ENCODE measurements at regions not wholly inside any gene's neighbourhood (a gene's known extent, or its start where the extent isn't known, plus 50 kb on each side); places are given as distances from the start of the nearest gene placed in this dataset.

DNA sequence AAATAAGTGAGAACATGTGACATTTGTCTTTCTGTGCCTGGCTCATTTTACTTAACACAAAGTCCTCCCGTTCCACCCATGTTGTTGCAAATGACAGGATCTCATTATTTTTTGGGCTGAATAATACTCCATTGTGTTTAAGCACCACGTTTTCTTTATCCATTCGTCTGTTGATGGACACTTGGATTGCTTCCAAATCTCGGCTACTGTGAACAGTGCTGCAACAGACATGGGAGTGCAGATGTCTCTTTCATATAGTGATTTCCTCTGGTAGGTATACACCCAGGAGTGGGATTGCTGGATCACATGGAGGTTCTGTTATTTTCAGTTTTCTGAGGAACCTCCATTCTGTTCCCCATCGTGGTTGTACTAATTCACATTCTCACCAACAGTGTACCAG is 264.4 kb upstream of the GALNT17 start:
- TF ChIP-seq, protein P1, sequence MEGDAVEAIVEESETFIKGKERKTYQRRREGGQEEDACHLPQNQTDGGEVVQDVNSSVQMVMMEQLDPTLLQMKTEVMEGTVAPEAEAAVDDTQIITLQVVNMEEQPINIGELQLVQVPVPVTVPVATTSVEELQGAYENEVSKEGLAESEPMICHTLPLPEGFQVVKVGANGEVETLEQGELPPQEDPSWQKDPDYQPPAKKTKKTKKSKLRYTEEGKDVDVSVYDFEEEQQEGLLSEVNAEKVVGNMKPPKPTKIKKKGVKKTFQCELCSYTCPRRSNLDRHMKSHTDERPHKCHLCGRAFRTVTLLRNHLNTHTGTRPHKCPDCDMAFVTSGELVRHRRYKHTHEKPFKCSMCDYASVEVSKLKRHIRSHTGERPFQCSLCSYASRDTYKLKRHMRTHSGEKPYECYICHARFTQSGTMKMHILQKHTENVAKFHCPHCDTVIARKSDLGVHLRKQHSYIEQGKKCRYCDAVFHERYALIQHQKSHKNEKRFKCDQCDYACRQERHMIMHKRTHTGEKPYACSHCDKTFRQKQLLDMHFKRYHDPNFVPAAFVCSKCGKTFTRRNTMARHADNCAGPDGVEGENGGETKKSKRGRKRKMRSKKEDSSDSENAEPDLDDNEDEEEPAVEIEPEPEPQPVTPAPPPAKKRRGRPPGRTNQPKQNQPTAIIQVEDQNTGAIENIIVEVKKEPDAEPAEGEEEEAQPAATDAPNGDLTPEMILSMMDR (IDR thresholded peaks at IDR 0.05), result no peak
- Mint-ChIP-seq H3K27me3 (ENCODE audit: low read depth) (peaks cover 14% of the 10 kb centered on the region), H3K9me3 (ENCODE audit: low read depth) (peaks cover 11% of the 10 kb centered on the region), H3K4me3 (ENCODE audit: unreplicated experiment) (no peak overlapping the region), H3K4me1 (ENCODE audit: low read depth) (no peaks in the 10 kb centered on the region), H3K36me3 (ENCODE audit: low read depth) (no peaks in the 10 kb centered on the region), H3K27ac (ENCODE audit: unreplicated experiment) (no peak overlapping the region)
- no peak for DNase-seq (ENCODE audit: low spot score)

DNA sequence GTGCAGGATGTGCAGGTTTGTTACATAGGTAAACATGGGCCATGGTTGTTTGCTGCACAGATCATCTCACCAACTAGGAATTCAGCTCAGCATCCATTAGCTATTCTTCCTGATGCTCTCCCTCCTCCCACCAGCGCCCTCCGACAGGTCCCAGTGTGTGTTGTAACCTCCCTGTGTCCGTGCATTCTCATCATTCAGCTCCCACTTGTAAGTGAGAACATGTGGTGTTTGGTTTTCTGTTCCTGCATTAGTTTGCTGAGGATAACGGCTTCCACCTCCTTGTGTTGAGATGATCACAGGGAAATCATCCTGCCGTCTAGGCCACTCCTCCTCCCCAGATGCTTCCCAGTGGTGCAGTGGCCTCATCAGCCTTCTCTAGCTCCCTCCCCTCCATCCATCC is 261.6 kb upstream of the GALNT17 start:
- no peaks in the 10 kb centered on the region for H3K9me3 Mint-ChIP-seq (ENCODE audit: low read depth)
- H3K27me3 Mint-ChIP-seq (ENCODE audit: low read depth), result peaks cover 11% of the 10 kb centered on the region
- no peak overlapping the region for H3K27ac Mint-ChIP-seq (ENCODE audit: unreplicated experiment)
- no peaks in the 10 kb centered on the region for H3K36me3 Mint-ChIP-seq (ENCODE audit: low read depth)
- no peak for DNase-seq (ENCODE audit: low spot score)
- TF ChIP-seq, protein P1 (IDR thresholded peaks at IDR 0.05), result no peak
- H3K4me1 Mint-ChIP-seq (ENCODE audit: low read depth), result no peaks in the 10 kb centered on the region
- H3K4me3 Mint-ChIP-seq (ENCODE audit: unreplicated experiment), result no peak overlapping the region

DNA sequence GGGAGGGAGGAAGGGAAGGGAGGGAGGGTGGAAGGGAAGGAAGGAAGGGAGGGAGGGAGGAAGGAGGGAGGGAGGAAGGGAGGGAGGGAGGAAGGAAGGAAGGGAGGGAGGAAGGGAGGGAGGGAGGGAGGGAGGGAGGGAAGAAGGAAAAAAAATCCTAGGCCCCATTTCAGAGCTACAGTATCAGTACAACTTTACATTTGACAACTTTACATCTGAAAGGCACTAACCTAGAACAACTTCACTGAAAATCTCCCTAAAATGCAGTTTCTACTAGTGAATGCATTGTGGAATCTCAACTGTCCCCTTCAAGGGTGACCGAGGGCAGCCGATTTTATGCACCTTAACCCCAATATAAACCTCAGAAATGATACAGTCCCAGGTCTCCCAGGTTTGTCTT is 259.8 kb upstream of the GALNT17 start:
- Mint-ChIP-seq H3K4me1 (ENCODE audit: low read depth) (no peaks in the 10 kb centered on the region), H3K36me3 (ENCODE audit: low read depth) (no peaks in the 10 kb centered on the region), H3K27me3 (ENCODE audit: low read depth) (peaks cover 11% of the 10 kb centered on the region), H3K9me3 (ENCODE audit: low read depth) (peaks cover 8% of the 10 kb centered on the region), H3K27ac (ENCODE audit: unreplicated experiment) (no peak overlapping the region), H3K4me3 (ENCODE audit: unreplicated experiment) (no peak overlapping the region)
- TF ChIP-seq, protein P1 (IDR thresholded peaks at IDR 0.05), result no peak
- no peak for DNase-seq (ENCODE audit: low spot score)

DNA sequence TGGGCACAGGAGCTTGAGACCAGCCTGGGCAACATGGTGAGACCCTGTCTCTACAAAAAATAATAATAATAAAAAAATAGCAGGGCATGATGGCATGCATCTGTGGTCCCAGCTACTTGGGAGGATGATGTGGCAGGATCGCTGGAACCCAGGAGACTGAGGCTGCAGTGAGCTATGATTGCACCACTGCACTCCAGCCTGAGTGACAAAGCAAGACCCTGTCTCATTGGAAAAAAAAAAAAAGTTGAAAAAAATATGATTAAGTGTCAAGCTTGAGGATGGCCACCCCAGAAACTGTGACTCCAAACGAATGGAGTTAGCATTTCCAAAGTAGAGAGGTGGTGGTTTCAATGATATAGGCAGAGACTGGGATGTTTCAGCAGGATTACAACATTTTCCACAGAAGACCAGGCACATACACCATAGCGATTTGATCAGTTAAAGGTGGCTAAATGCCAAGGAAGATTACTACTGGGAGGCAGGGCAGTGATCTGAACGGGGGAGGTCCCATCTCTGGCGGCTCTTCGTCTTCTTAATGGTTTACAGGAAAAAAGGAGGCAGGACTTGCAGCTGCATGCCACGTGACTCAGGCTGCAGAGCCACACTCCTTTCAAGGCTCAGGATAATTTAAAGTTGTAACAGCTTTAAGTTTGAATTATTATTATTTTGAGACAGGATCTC is 250.6 kb upstream of the GALNT17 start:
- Mint-ChIP-seq H3K27ac (ENCODE audit: unreplicated experiment) (no peak overlapping the region), H3K4me3 (ENCODE audit: unreplicated experiment) (no peak overlapping the region), H3K27me3 (ENCODE audit: low read depth) (peaks cover 35% of the 10 kb centered on the region), H3K4me1 (ENCODE audit: low read depth) (no peaks in the 10 kb centered on the region), H3K9me3 (ENCODE audit: low read depth) (peaks cover 7% of the 10 kb centered on the region), H3K36me3 (ENCODE audit: low read depth) (no peaks in the 10 kb centered on the region)
- TF ChIP-seq, protein P1 (IDR thresholded peaks at IDR 0.05), result no peak
- no peak for DNase-seq (ENCODE audit: low spot score)

DNA sequence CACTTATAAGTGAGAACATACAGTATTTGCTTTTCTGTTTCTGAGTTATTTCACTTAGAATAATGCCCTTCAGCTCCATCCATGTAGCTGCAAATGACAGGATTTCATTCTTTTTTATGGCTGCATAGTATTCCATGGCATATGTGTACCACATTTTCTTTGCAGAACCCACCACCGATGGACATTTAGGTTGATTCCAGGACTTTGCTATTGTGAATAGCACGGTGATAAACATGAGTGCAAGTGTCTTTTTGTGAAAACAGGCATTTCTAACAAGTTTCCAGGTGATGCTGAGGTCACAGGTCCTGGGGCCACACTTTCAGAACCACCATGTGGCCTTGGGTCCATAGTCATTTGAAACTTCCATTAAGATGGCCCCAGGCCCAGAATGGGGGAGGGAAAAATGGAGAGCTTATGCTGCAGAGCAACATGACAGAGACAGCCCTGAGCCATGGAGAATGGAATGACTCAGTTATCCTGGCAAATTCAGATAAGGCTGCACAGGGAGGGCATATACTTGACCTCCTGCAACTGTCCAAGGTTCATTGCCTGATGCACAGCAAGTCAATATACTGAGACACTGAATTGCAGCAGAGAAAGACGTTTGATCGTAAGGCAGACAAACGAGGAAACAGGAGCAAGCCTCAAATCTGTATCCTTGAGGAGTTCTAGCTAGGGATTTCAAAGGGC is 248.0 kb upstream of the GALNT17 start:
- peaks cover 37% of the 10 kb centered on the region for H3K27me3 Mint-ChIP-seq (ENCODE audit: low read depth)
- H3K4me1 Mint-ChIP-seq (ENCODE audit: low read depth), result no peaks in the 10 kb centered on the region
- H3K4me3 Mint-ChIP-seq (ENCODE audit: unreplicated experiment), result no peak overlapping the region
- no peak for DNase-seq (ENCODE audit: low spot score)
- H3K36me3 Mint-ChIP-seq (ENCODE audit: low read depth), result no peaks in the 10 kb centered on the region
- TF ChIP-seq, protein P1 (IDR thresholded peaks at IDR 0.05), result no peak
- H3K27ac Mint-ChIP-seq (ENCODE audit: unreplicated experiment), result no peak overlapping the region
- H3K9me3 Mint-ChIP-seq (ENCODE audit: low read depth), result no peaks in the 10 kb centered on the region
